SIG-M5 treated with dmso at 0.1 percent for 504 hours (cell line): ENCODE measurements at regions not wholly inside any gene's neighbourhood (a gene's known extent, or its start where the extent isn't known, plus 50 kb on each side); places are given as distances from the start of the nearest gene placed in this dataset.
"Not testable (repeated sequence)": the region's sequence is repeated elsewhere in the genome, so short reads cannot be mapped to it uniquely, and the experiment has no call there.

ENCODE experiments used
- DNase-seq: peaks from one replicate; lab custom pipeline; 2025; ENCODE audit not compliant: unreplicated experiment; lab: John Stamatoyannopoulos, UW

DNA sequence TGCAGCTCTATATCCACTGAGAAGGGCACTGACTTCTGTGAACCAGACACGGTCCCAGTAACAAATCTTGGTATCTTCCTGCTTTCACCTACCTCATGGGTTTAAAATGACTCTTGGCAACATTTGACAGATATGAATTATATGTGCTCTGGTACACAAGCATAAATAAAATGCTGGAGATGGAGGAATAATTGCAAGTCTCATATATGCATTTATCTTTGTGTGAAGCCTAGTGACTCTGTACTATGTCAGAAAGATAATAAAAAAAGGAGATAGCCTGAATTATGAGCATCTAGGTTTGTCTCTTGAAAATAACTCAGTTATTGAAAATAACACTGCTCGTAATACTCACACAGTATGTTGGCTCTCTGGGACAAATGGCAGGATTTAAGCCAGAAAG, 167.1 kb upstream of the CRBN start:
- no peak for DNase-seq

DNA sequence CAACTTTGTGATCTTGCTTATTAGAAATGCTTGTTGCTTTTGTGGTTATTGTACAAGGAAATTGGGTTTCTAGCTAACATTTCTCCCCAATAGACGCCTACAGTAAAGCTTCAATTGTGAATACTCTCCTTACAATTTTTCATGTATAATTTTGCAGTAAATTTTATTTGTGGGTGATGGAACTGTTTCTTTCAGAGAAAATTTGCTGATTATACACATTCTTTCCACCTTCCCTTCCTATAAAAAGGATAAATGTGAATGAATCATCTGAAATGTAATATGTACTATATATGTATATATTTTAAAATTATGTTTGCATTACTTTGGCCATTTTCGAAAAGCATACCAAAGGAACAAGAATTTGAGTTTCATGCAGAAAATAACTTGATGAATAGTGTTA, 162.7 kb upstream of the CRBN start:
- DNase-seq, result no peak

DNA sequence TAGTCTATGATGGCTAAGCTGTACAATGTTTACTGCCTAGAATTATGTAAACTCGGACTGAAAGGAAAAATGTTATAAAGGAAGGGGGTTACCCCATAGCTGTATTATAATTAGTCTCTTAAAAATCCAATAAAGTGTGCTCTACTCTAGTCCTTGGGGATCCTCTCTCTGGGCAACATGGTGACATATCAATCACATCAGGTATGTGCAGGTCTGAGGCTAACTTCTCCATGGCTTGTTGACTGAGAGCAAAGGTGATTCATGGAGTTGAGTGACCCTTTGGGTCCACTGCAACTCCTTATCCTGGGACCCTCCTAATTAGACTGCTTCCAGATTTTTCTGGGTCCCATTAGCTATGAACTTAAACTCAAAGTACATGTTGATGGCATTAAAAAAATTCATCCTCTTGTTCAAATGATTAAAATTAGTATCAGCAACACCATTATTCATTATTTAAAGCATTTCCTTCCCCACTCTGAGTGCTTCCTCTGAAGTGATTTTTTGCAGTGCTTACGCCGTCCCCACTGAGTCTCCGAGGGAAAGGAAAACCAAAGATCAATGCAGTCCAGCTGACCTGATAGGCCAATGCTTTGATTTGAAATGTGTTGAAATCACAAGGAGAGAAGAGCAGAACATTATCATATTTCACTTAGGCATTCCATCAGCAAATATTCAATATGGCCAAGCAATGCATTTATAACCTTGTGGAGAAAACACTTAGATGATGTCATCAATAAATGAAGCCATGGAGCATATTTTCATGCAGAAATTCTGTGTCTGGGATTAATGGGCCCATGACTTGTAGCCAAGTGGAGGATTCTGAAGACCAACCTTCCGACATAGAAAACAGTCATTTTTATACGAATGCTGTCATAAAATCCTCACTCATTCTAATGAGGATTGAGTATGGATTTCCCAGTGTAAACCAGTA, 161.7 kb upstream of the CRBN start:
- no peak for DNase-seq

DNA sequence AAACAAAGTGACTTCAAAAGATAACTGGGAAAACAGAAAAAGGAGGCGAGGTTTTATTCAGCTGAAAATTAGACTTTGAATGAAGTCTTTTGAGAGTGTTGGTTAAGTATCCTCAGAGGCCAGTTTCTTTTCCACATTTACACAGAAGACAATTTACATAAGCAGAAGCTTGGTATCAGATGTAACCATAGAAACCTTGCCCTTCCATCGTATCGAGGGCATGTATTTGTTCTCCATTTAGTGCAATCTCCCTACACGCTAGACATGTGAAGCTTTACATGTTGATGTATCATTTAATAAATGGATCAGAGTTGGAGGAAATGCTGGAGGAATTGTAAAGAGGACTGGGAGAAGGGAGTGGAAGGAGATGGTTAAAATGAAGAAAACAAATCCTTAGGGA, 161.0 kb upstream of the CRBN start:
- no peak for DNase-seq

- DNase-seq, result no peak
Measured at GRCh38 chr3:3335903-3336302, 156.4 kb upstream of the CRBN start.

DNA sequence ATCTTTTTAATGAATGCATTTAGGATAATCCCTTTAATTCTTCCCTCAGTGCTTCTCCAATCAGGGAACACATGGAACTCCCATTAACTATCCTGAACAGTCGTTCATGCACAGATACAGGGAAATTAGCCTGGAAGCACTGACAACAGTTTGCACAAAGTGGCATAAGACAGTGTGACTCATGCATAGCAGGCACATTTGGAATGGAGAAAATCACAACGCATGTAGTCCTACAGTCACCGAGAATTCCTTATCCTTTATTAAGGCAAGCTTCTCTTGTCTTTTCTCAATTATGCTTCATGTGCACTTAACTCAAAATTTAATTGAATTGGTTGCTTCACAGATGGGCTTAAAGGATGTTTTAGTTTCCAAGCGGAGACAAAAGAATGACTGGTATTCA, 155.0 kb upstream of the CRBN start:
- DNase-seq, result no peak

- DNase-seq, result no peak
Measured at GRCh38 chr3:3333571-3333970, 154.1 kb upstream of the CRBN start.

- DNase-seq, result no peak
Measured at GRCh38 chr3:3316521-3316920, 137.0 kb upstream of the CRBN start.

DNA sequence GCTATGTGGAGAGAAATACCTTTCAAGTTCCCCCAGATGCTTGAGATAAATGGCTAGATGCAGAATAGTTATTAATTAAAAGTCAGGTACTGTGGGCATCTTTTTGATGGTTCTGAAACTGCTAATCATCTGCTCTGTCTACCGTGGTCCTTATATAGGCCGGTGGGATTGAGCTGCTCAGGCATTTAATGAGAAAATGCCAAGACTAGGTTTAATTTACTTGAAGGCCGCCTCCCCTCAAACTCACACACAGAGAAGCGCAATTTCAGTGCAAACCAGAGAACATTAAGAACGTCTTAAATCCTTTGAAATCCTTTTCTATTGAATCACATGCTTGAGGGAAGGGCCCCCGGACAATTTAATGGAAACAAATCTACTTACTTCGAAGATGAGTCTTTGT, 136.4 kb upstream of the CRBN start:
- DNase-seq, result no peak

GRCh38 chr3:3309887-3310286, 130.4 kb upstream of the CRBN start:
- no peak for DNase-seq

GRCh38 chr3:3308809-3309208, 129.3 kb upstream of the CRBN start:
- DNase-seq, result no peak

DNA sequence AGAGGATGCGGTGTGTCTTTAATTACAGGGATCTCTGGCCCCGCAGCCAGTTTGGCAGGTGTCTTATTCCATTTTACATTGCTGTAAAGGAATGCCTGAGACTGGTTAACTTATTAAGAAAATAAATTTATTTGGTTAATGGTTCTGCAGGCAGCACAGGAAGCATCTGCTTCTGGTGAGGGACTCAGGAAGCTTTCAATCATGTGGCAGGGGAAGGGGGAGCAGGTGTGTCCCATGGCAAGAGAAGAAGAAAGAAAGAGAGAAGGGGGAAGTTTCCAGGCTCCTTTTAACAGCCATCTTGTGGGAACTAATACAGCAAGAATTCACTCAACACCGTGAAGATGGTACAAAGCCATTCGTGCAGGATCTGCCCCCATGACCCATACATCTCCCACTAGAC, 128.0 kb upstream of the CRBN start:
- DNase-seq, result no peak

GRCh38 chr3:3305841-3306240, 126.3 kb upstream of the CRBN start:
- DNase-seq, result no peak

DNA sequence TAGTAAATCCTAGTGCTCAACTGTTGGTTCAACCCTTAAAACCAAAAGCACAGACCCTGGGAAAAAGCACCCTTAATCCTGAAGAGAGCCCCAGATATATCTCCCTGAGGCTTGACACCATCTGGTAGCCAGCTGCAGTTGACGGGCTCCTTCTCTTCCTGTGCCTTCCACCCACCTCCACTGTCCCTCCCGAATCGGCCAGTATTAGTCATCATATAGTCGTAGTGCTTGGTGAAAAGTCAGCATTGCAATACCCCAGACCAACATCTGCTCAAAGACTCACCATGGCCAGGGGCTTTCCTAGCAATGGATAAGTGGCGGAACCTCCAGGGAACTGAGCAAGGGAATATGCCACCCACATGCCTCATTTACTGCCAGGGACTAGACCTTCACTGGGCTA, 125.6 kb upstream of the CRBN start:
- DNase-seq, result no peak

DNA sequence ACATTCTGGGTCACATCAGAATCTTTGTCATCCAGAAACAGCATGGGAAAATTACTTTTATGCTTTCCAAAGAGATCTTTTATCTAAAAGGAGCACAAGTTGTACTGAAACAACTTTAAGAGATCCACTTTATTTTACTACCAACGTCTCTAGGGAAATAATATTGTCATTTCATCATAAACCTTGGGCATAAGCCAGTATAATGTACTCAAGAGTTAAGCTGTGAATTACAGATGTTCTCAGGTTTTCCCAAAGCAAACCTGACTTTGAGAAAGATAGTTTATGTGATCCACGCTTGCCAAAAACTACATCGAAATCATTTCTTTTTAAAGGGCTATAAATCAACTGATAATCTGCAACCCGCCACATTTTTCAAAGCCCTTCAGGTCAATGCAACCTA, 124.1 kb upstream of the CRBN start:
- no peak for DNase-seq

DNA sequence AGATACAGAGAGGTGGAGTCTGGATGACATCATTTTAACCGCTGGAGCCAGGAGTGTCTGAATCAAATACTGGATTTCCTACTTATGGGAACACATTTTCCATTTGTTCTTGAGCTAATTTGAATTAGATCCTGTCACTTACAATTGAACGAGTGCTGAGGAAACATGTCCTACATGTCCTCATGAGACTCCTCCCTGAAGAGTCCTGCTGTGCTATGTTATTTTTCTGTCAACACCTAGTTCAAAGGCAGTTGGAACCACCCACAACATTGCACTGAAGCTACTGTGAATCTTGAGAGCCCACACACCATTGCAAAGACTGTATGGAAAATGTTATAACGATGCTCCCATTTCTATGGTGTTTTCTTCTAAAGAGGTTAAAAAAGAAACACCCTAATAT, 123.5 kb upstream of the CRBN start:
- no peak for DNase-seq

GRCh38 chr3:3301476-3301875, 122.0 kb upstream of the CRBN start:
- DNase-seq, result no peak

DNA sequence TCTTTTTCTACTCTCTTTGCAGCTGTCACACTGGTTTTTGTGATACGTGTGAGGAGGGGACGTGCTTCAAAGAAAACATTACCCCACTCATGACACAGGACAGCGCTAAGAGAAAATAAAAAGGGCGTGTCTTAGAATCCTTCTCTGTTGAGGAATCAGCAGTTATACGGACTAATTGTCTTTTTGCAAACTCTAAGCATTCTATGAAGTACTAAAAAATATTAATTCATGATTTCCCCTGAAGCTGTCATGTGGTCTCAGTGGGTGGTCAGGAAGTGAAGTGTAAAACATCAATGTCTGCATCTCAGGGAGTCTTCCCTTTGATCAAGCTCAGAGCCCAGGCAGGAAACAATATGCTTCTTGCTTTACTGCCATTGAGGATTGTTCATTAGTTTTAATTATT, 117.5 kb upstream of the CRBN start:
- DNase-seq, result no peak

DNA sequence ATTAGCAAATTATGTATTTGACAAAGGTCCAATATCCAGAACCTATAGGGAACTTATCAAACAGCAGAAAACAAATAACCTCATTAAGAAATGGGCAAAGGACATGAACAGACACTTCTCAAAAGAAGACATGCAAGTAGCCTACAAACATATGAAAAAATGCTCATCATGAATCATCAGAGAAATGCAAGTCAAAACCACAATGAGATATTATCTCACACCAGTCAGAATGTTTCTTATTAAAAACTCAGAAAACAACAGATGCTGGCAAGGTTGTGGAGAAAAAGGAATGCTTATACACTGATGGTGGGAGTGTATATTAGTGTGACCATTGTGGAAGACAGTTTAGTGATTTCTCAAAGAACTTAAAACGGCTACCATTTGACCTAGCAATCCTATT, 116.1 kb upstream of the CRBN start:
- DNase-seq, result no peak

- DNase-seq, result not testable (repeated sequence)
Measured at GRCh38 chr3:3291756-3292283, 112.3 kb upstream of the CRBN start.

- DNase-seq, result no peak
Measured at GRCh38 chr3:3288255-3288654, 108.8 kb upstream of the CRBN start.

- no peak for DNase-seq
Measured at GRCh38 chr3:3286014-3286413, 106.5 kb upstream of the CRBN start.

DNA sequence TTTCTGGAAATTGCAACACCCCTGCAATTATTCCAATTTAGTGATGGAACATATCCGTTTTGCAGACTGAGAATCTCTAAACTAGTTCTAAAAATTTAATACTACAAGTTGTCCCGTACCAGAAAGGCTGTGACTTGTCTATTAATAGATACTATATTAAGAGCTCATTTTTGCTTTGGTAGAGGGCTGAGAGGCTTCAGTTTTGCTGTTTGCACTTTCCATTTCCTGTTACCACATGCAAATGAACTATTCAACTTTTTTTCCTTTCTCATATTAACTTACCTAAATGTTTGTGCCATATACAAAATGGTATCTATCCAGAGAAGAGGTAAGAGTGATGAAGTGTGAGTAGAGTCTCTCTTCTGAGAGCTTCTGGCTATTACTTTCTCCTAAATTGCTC, 101.5 kb upstream of the CRBN start:
- DNase-seq, result no peak
